Posterior vena cava (tissue), 2 donors: ENCODE measurements at regions not wholly inside any gene's neighbourhood (a gene's known extent, or its start where the extent isn't known, plus 50 kb on each side); places are given as distances from the start of the nearest gene placed in this dataset.

ENCODE experiments used
- DNase-seq: peaks from one replicate; pipeline ENCODE4 v3.0.0-alpha.2; 2020; ENCODE audit warnings: low spot score
- intact Hi-C, 2 donors: fragments of 100-400 bp; cut with DNase I; formaldehyde crosslinking; loops; one replicate each; pipeline versions ENCODE4 v1.14.1 to v1.14.2; 2022 to 2023
- donor health status: DM: yes; HTN: yes; CAD: no.
- donor health status: DM: yes; HTN: yes; CAD: no.

DNA sequence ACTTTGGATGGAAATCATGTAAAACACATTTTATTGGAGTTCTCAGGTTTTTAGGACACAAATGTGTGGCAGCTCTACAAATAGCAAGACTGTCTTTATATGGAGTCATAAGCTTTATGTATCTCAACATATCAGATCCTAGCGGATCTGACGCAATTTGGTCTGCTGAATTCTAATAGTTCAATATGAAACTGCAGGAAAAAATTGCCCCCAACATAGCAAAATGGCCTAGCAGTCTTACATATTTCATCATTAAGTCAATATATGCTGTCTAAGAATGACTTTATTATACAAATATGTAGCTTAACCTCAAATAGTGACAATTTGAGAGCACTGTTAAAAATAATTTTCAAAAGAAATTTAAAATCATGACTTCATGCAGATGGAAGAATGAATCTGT is 244.3 kb downstream of the TAF11L14 start:
- DNase-seq: no peak
- intact Hi-C loops: no loop called here

DNA sequence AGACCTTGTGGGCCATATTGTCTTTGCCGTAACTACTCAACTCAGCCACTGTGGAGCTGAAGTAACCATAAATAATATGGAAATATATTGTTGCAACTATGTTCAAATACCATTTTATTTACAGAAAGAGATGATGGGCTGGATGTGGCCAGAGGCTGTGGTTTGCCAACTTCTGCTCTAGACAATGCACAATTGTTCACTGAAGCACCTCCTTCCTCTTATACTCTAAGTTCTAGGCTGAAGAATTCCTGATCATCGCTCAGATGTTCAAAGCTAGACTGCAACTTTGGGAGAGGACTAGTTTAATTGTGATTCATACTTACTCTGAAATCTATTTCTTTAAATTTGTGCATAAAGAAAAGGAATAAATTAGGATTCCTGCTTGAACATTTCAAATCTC is 245.0 kb downstream of the TAF11L14 start:
- intact Hi-C loops: no loop called here
- DNase-seq: no peak

DNA sequence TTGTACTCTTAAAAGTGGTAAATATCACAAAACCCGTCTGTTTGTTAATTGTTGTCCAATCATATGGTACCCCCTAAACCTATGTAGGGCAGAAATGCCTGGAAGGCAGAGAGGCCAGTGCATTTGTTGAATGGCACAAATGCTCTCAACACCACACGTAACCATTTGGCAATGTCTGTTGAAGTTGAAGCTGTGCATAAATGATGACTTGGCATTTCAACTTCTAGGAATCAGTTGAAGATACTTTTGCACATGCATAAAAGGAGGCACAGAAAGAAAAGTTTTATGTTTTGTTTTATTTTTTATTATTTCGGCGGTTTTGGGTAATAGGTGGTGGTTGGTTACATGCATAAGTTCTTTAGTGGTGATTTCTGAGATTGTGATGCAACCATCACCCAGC is 246.6 kb downstream of the TAF11L14 start:
- no peak for DNase-seq
- intact Hi-C loops: no loop called here

DNA sequence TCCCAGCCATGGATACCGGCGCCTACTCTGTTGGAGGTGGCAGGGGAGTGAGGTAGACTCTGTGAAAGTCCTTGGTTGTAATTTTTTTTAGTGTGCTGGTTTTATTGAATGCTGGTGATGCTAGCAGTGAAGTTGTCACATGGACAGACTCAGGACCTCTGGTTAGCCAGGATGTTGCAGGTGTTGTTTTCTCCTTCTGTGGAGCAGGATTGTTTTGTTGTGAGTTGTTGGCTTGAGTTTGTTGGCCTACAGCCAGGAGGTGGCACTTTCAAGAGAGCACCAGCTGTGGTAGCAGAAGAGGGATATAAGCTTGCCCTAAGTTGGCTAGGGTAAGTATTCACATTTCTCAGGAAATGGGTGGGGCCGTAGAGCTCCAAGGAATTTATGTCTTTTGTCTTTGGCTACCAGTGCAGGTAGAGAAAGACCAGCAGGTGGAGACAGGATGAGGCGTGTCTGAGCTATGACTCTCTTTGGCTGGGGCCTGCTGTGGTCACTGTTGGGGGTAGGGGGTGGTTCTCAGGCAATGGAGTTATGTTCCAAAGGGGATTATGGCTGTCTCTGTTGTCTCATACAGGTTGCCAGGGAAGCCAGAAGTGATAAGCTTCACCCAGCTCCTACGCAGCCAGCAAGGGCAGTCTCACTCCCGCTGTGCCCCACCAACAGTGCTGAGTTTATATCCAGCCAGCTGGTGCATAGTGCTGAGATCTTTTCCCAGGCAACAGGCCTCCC is 248.7 kb downstream of the TAF11L14 start:
- DNase-seq: no peak
- intact Hi-C loops: no loop called here

DNA sequence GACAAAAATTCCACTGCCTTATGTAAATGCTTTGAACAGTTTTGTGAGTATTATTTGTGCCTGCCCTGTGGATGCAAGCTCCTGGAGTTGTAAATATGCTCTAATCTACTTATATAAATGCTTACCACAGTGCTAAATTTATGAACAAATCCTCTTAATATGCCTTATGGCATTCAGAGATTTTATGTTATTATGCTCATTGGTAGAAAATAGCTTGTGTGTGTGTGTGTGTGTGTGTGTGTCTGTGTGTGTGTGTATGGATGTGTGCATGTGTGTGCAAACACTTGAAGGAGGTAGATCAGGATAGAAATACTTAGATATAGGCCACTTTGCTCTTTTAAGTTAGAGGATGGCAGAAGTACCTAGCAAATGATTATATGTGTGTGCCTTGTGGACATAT is 253.9 kb downstream of the TAF11L14 start:
- intact Hi-C loops: no loop called here
- DNase-seq: no peak

GRCh38 chr5:17890501-17890900 is 256.2 kb downstream of the TAF11L14 start:
- intact Hi-C loops: no loop called here
- no peak for DNase-seq

- no peak for DNase-seq
- intact Hi-C loops: no loop called here
Measured at GRCh38 chr5:17891881-17892280, 257.6 kb downstream of the TAF11L14 start.

- intact Hi-C loops: no loop called here
- no peak for DNase-seq
Measured at GRCh38 chr5:17893026-17893635, 258.9 kb downstream of the TAF11L14 start.

GRCh38 chr5:17895288-17896033 is 261.2 kb downstream of the TAF11L14 start:
- intact Hi-C loops: no loop called here
- no peak for DNase-seq

DNA sequence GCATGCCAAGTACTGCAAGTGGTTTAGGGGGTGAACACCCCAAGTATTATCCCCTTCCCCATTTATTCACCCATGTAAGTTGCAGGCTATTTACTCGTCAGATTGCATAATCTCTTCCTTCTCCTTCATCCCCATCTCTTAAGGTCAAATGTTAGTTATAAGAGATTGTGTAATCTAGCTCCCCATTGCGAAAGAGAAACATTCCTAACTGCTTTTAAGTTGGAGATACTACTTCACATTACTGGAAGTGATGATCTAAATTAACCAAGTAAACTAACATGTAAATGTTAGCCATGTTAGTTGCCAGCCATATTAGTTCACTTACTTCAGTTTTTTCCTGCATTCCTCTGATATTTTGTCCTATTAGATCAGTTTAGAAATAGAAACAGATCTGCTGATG is 262.3 kb downstream of the TAF11L14 start:
- DNase-seq: no peak
- intact Hi-C loops: no loop called here

DNA sequence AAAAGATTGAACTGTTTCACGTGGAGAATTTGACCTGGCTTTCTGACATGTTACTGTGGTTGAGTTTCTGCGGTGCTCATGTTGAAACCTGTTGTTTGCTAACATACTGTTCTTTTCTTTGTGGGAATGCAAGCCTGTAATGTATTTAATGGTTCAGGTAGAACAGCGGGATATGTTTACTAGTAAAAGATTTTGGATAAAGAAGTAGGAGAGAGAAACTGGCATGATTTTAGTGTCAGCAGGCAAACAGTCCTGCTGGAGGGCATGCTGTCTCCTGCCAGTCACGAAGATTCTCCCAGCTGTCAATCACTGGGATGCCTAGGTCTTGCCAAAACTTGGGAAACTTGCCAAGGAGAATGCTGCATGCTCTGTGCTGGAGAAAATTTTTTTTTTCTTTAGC is 263.5 kb downstream of the TAF11L14 start:
- intact Hi-C loops: no loop called here
- DNase-seq: no peak

- intact Hi-C loops: no loop called here
- no peak for DNase-seq
Measured at GRCh38 chr5:17898766-17899165, 264.5 kb downstream of the TAF11L14 start.

DNA sequence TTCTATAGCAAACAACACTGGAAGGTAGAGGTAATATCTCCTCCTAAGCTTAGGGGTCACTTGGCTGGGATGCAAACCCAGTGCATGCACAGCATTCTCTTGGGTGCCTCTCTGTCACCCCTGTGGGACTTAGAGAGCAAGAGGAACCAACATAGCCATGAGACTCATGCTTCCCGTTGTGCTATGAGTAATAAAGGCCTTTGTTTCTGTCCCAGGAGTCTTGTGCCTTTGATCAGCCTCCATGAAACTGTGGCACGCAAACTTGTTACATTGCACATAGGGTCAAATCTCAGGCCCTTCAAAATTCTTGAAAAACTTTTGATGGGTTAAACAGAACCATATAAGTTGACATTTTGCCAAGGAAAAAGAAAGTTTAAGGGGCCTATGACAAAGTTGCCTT is 272.8 kb downstream of the TAF11L14 start:
- DNase-seq: no peak
- intact Hi-C loops: no loop called here

- DNase-seq: no peak
- intact Hi-C loops: no loop called here
Measured at GRCh38 chr5:17910318-17910717, 276.1 kb downstream of the TAF11L14 start.

DNA sequence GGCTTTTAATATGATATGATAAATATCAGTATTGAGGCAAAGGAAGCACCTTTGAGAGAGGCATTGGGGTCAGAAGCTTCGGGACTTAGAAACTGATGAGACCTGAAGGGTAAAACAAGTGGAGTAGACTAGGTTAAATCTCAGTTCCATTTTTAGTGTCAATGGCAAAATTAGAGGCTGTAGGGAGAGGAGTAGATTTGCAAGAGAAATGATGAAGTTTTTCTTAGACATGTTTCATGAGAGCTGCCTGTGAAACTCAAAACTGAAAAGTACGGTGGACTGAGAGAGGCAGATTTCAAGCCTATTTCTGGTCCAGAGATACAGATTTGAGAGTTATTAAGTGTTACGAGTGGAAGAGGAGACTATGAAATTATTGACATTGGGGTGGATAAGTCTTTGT is 278.5 kb downstream of the TAF11L14 start:
- no peak for DNase-seq
- intact Hi-C loops: no loop called here

GRCh38 chr5:17916446-17916845 is 282.2 kb downstream of the TAF11L14 start:
- DNase-seq: no peak
- intact Hi-C loops: no loop called here

- intact Hi-C loops: no loop called here
- DNase-seq: no peak
Measured at GRCh38 chr5:17917465-17917864, 283.2 kb downstream of the TAF11L14 start.

DNA sequence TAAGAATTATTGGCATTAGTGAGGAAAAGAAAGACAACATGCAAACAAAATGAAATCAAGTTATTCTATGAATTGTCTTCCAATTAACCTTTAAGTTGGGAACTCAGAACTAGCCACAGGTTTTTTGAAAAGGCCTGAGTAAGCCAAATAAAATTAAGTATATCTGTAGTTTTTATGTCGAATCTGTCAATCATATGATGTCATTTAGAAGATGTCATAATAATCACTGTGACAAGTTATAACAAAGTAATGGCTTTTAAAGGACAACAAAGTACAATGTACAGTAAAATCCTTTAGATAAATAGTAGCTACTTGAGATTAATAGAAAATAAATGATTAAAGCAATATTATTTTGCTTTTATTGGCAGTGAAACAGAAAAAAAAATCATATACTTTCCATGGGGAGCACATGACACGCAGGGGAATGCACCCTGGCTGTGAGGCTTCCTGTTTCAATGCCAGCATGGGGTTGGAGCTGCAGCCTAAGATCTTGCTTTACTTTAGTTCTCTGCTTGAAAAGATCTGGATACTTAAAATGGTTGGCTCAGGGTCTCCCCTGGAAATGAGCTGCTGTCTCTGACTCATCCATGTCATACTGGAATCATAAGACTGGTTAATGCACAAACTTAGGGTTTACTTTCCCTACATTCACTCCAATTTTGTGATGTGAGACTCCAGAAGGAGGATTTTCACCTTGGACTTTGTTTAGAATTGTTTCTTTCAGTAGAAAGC is 284.3 kb downstream of the TAF11L14 start:
- no peak for DNase-seq
- intact Hi-C loops: no loop called here

GRCh38 chr5:17925276-17925675 is 291.0 kb downstream of the TAF11L14 start:
- intact Hi-C loops: no loop called here

GRCh38 chr5:17928581-17928981 is 294.3 kb downstream of the TAF11L14 start:
- DNase-seq: peak; percentile 86

More at GRCh38 chr5:17925276-17925675, 291.0 kb downstream of the TAF11L14 start:
- DNase-seq: no peak

More at GRCh38 chr5:17928581-17928981, 294.3 kb downstream of the TAF11L14 start:
- intact Hi-C loops: no loop called here
